H1 (cell line): ENCODE measurements at regions not wholly inside any gene's neighbourhood (a gene's known extent, or its start where the extent isn't known, plus 50 kb on each side); places are given as distances from the start of the nearest gene placed in this dataset.

Experiments used
- CTCF ChIA-PET: fragments of 300-600 bp; sonication (Branson Sonifier 250); formaldehyde crosslinking; loops from one replicate; lab custom pipeline; 2021; ENCODE audit not compliant: partially characterized antibody; lab: Charles Lee
- POLR2A ChIA-PET: fragments of 300-600 bp; sonication (Branson Sonifier 250); formaldehyde crosslinking; loops from one replicate; lab custom pipeline; 2021; ENCODE audit warnings: inconsistent platforms; ENCODE audit not compliant: partially characterized antibody; lab: Charles Lee
- DNase-seq, 2 experiments: peaks; one replicate each; pipeline versions ENCODE4 v3.0.0 to v3.0.0-alpha.2; 2010 to 2022; ENCODE audit warnings: low spot score in 2 of 2, low read depth in 1 of 2, mixed read lengths in 1 of 2
- FAIRE-seq: peaks from 2 replicates; lab custom pipeline; 2011; peaks lifted over from hg19 to GRCh38; lab: Jason Lieb, UNC
- H2AFZ ChIP-seq: 2 replicates; pipeline ENCODE4 v1.8.1; 2012; ENCODE audit warnings: low read length, inconsistent platforms
- H2AK5ac ChIP-seq: 2 replicates; pipeline ENCODE4 v1.6.1; 2013; ENCODE audit warnings: low read depth, low read length
- H2BK120ac ChIP-seq: replicated peaks from 2 replicates; pipeline ENCODE3; 2013; ENCODE audit warnings: low read depth, low read length, inconsistent platforms
- H2BK12ac ChIP-seq: 2 replicates; pipeline ENCODE4 v1.6.1; 2013; ENCODE audit warnings: low read depth, low read length
- H2BK15ac ChIP-seq: 2 replicates; pipeline ENCODE4 v1.6.1; 2013; ENCODE audit warnings: low read length
- H2BK20ac ChIP-seq: 2 replicates; pipeline ENCODE4 v1.6.1; 2013; ENCODE audit warnings: low read length
- H2BK5ac ChIP-seq: 2 replicates; pipeline ENCODE4 v1.6.1; 2013; ENCODE audit warnings: low read depth, low read length
- H3K14ac ChIP-seq: 2 replicates; pipeline ENCODE4 v1.6.1; 2013; ENCODE audit warnings: inconsistent platforms; ENCODE audit not compliant: insufficient read length
- H3K18ac ChIP-seq: 2 replicates; pipeline ENCODE4 v1.6.1; 2013; ENCODE audit warnings: low read length; ENCODE audit errors: extremely low read depth
- H3K23ac ChIP-seq: 2 replicates; pipeline ENCODE4 v1.6.1; 2013; ENCODE audit warnings: inconsistent platforms; ENCODE audit not compliant: insufficient read length
- H3K23me2 ChIP-seq: 2 replicates; pipeline ENCODE4 v1.6.1; 2013; ENCODE audit warnings: low read depth, low read length
- H3K27ac ChIP-seq: 2 replicates; pipeline ENCODE4 v1.6.1; 2011; ENCODE audit warnings: low read depth, low read length, inconsistent platforms
- H3K27me3 ChIP-seq, 4 experiments: replicated peaks in 1 of 4; 1 replicate in 1 of 4; 2 replicates in 3 of 4; pipeline versions ENCODE4 v1.6.1 to v1.8.1; 2011 to 2013; ENCODE audit warnings: low read length in 3 of 4, mild to moderate bottlenecking in 3 of 4, inconsistent platforms in 2 of 4, mixed read lengths in 2 of 4, moderate library complexity in 1 of 4; ENCODE audit not compliant: control insufficient read depth in 3 of 4, insufficient read depth in 3 of 4; ENCODE audit errors: extremely low read depth in 1 of 4
- H3K36me3 ChIP-seq, 4 experiments: 2 replicates each; pipeline versions ENCODE4 v1.6.1 to v1.8.1; 2011 to 2013; ENCODE audit warnings: mild to moderate bottlenecking in 4 of 4, low read length in 3 of 4, moderate library complexity in 2 of 4, control low read depth in 1 of 4, inconsistent platforms in 1 of 4; ENCODE audit not compliant: insufficient read depth in 4 of 4, control insufficient read depth in 2 of 4
- H3K4ac ChIP-seq: replicated peaks from 2 replicates; pipeline ENCODE3; 2013; ENCODE audit warnings: low read length, low read depth, mixed read lengths, inconsistent platforms; ENCODE audit not compliant: insufficient read length
- H3K4me1 ChIP-seq, 4 experiments: replicated peaks in 1 of 4; 1 replicate in 1 of 4; 2 replicates in 3 of 4; pipeline versions ENCODE4 v1.6.1 to v1.8.1; 2011 to 2013; ENCODE audit warnings: low read length in 3 of 4, inconsistent platforms in 2 of 4, mixed read lengths in 1 of 4; ENCODE audit not compliant: insufficient read depth in 4 of 4, control insufficient read depth in 3 of 4
- H3K4me2 ChIP-seq, 2 experiments: 2 replicates each; pipeline versions ENCODE4 v1.6.1 to v1.8.1; 2011 to 2013; ENCODE audit warnings: low read depth in 2 of 2, low read length in 2 of 2, control low read depth in 1 of 2, inconsistent platforms in 1 of 2, mild to moderate bottlenecking in 1 of 2; ENCODE audit not compliant: insufficient read depth in 1 of 2
- H3K4me3 ChIP-seq, 4 experiments: fragments of 200-600, 300-600 bp in 1 of 4; sonication (generic), shearing (Covaris generic), sonication (Bioruptor Twin) in 1 of 4; 2 replicates each; pipeline versions ENCODE4 v1.5.1 to v1.8.1; 2011 to 2016; ENCODE audit warnings: low read length in 4 of 4, low read depth in 3 of 4, control low read depth in 2 of 4, inconsistent platforms in 2 of 4, mild to moderate bottlenecking in 2 of 4, mixed read lengths in 1 of 4, moderate library complexity in 1 of 4; ENCODE audit not compliant: insufficient read depth in 2 of 4; ENCODE audit errors: extremely low read depth in 1 of 4
- H3K56ac ChIP-seq: replicated peaks from 2 replicates; pipeline ENCODE3; 2013; ENCODE audit warnings: low read depth, mild to moderate bottlenecking, mixed read lengths, low read length, inconsistent platforms; ENCODE audit not compliant: insufficient read length
- H3K79me1 ChIP-seq: 2 replicates; pipeline ENCODE4 v1.6.1; 2013; ENCODE audit warnings: low read depth, low read length, control low read depth
- H3K79me2 ChIP-seq, 2 experiments: 2 replicates each; pipeline versions ENCODE4 v1.6.1 to v1.8.1; 2012 to 2013; ENCODE audit warnings: low read length in 2 of 2, mild to moderate bottlenecking in 2 of 2, inconsistent platforms in 1 of 2; ENCODE audit not compliant: insufficient read depth in 2 of 2, control insufficient read depth in 1 of 2
- H3K9ac ChIP-seq, 4 experiments: replicated peaks in 1 of 4; 1 replicate in 1 of 4; 2 replicates in 3 of 4; pipeline versions ENCODE4 v1.6.1 to v1.8.1; 2011 to 2013; ENCODE audit warnings: low read depth in 3 of 4, low read length in 3 of 4, control low read depth in 2 of 4, mild to moderate bottlenecking in 2 of 4, moderate library complexity in 2 of 4, inconsistent platforms in 1 of 4; ENCODE audit errors: extremely low read depth in 1 of 4
- H3K9me3 ChIP-seq, 2 experiments: 2 replicates each; pipeline versions ENCODE4 v1.6.1 to v1.8.1; 2012 to 2013; ENCODE audit warnings: mild to moderate bottlenecking in 2 of 2, moderate library complexity in 2 of 2, control low read depth in 1 of 2, inconsistent platforms in 1 of 2, low read depth in 1 of 2, low read length in 1 of 2, mixed read lengths in 1 of 2; ENCODE audit not compliant: insufficient read depth in 2 of 2
- H4K20me1 ChIP-seq, 2 experiments: replicated peaks in 1 of 2; 2 replicates each; pipeline versions ENCODE3 to v1.8.1; 2011 to 2013; ENCODE audit warnings: inconsistent platforms in 2 of 2, low read length in 2 of 2, mild to moderate bottlenecking in 1 of 2; ENCODE audit not compliant: insufficient read depth in 2 of 2, control insufficient read depth in 1 of 2
- H4K5ac ChIP-seq: 2 replicates; pipeline ENCODE4 v1.6.1; 2013; ENCODE audit warnings: low read length, low read depth, mixed read lengths, inconsistent platforms; ENCODE audit not compliant: insufficient read length
- H4K8ac ChIP-seq: 2 replicates; pipeline ENCODE4 v1.8.0; 2013; ENCODE audit warnings: mild to moderate bottlenecking, moderate library complexity, low read length, inconsistent platforms; ENCODE audit not compliant: insufficient read depth; ENCODE audit errors: extremely low read depth
- H4K91ac ChIP-seq: replicated peaks from 2 replicates; pipeline ENCODE3; 2013; ENCODE audit warnings: low read length, mixed read lengths, inconsistent platforms; ENCODE audit not compliant: insufficient read length
- EGR1 ChIP-seq: IDR thresholded peaks from 2 replicates; pipeline ENCODE4 v1.6.1; 2011; ENCODE audit warnings: low read depth, low read length, borderline replicate concordance
- FOSL1 ChIP-seq: IDR thresholded peaks from 2 replicates; pipeline ENCODE4 v1.6.1; 2011; ENCODE audit warnings: mild to moderate bottlenecking, low read depth, low read length, moderate library complexity; ENCODE audit not compliant: insufficient read depth
- GTF2F1 ChIP-seq: IDR thresholded peaks from 2 replicates; pipeline ENCODE4 v1.6.1; 2012; ENCODE audit warnings: low read depth, low read length, improper control_type of control experiment, borderline replicate concordance
- MAFK ChIP-seq: IDR thresholded peaks from 2 replicates; pipeline ENCODE4 v1.6.1; 2012; ENCODE audit warnings: low read depth, mild to moderate bottlenecking, improper control_type of control experiment, low read length
- SAP30 ChIP-seq: fragments of 300-600 bp; sonication (generic); IDR thresholded peaks from 2 replicates; pipeline ENCODE4 v1.7.1; 2012; ENCODE audit warnings: low read length, moderate library complexity, mild to moderate bottlenecking, inconsistent platforms; ENCODE audit not compliant: insufficient read depth, insufficient replicate concordance
- SRF ChIP-seq: IDR thresholded peaks from 2 replicates; pipeline ENCODE4 v1.6.1; 2011; ENCODE audit warnings: mild to moderate bottlenecking, low read depth, low read length, moderate library complexity
- SUZ12 ChIP-seq: fragments of 200-600 bp; sonication (generic); IDR thresholded peaks from 2 replicates; pipeline ENCODE4 v1.6.1; 2012; ENCODE audit warnings: mild to moderate bottlenecking, inconsistent platforms, low read length, moderate library complexity, mixed read lengths
- TAF1 ChIP-seq: IDR thresholded peaks from 2 replicates; pipeline ENCODE4 v1.6.1; 2011; ENCODE audit warnings: mild to moderate bottlenecking, low read depth, low read length
- TBP ChIP-seq: IDR thresholded peaks from 2 replicates; pipeline ENCODE4 v1.6.1; 2011; ENCODE audit warnings: low read depth, low read length, improper control_type of control experiment
- WGBS, 2 experiments: shearing (Covaris generic) in 1 of 2; methylation state at CpG; one replicate each; pipeline versions ENCODE4 v1.1.6 to v1.1.7; 2013 to 2015; ENCODE audit warnings: low lambda C conversion rate in 2 of 2, mixed read lengths in 2 of 2, inconsistent platforms in 1 of 2, low coverage in 1 of 2, missing lambda C conversion rate in 1 of 2; ENCODE audit not compliant: insufficient replicate concordance in 2 of 2, insufficient coverage in 1 of 2, insufficient read length in 1 of 2; ENCODE audit errors: extremely low coverage in 1 of 2, missing lambda C conversion rate in 1 of 2; 5-methylcytosine and 5-hydroxymethylcytosine counted together
- TF ChIP-seq, protein P1 (sequence below): IDR thresholded peaks from 2 replicates; pipeline ENCODE4 v1.6.1; 2011; ENCODE audit warnings: low read length, improper control_type of control experiment

DNA sequence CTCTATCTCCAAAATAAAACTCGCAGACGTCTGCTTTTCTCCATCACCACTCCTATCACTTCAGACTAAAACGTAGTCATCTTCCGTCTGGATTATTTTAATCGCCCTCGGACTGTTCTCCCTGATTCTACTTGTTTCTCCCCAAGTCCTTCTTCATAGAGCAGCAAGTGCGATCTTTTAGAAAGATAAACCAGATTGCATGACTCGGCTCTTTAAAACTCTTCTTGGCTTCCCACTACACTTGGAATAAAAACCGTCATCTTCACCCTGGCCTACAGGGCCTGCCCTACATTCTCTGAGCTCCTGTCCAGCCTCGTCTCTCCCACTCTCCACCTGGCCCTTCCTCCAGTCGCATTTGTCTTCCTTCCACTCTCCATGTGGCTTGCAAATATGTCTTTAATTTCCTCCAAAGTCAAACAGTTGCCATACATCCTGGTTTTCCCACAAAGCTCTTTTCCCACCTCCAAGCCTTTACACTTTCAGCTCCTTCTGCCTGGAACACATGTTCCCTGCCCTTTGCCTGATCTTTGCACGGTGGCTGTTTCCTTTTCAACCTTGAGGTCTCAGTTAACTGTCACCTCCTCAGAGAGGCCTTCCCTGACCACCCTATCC is 70.5 kb upstream of the DHX40 start:
- H3K4ac ChIP-seq, result no peak overlapping the region
- no peak overlapping the region for H3K56ac ChIP-seq
- no peak overlapping the region for H3K14ac ChIP-seq
- H2AK5ac ChIP-seq, result no peak overlapping the region
- no peaks in the 10 kb centered on the region for H3K79me2 ChIP-seq
- H3K18ac ChIP-seq, result no peak overlapping the region
- H4K8ac ChIP-seq, result no peak overlapping the region; the same call in 1 of the 2 replicates
- TF ChIP-seq SRF (no peak), EGR1 (no peak), FOSL1 (no peak), TBP (no peak), GTF2F1 (no peak), SAP30 (no peak), SUZ12 (no peak), TAF1 (no peak), MAFK (no peak)
- TF ChIP-seq, protein P1, sequence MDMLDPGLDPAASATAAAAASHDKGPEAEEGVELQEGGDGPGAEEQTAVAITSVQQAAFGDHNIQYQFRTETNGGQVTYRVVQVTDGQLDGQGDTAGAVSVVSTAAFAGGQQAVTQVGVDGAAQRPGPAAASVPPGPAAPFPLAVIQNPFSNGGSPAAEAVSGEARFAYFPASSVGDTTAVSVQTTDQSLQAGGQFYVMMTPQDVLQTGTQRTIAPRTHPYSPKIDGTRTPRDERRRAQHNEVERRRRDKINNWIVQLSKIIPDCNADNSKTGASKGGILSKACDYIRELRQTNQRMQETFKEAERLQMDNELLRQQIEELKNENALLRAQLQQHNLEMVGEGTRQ, result no peak
- ChIA-PET CTCF (interaction anchor here (0.5 to 0.8 kb wide), 2 partner anchors 11 to 395 kb away, joined by 3 read pairs; no protein-coding TSS in a partner anchor), POLR2A (no interaction called here)
- no peak overlapping the region for H3K27ac ChIP-seq
- no peak overlapping the region for H2BK15ac ChIP-seq
- no peak overlapping the region for H2BK20ac ChIP-seq
- FAIRE-seq (no peak), DNase-seq (no peak)
- no peaks in the 10 kb centered on the region for H3K4me1 ChIP-seq
- peaks cover 0 to 5% of the 10 kb centered on the region in 2 experiments; a peak in 1 of 4 replicates for H3K9me3 ChIP-seq
- no peak overlapping the region for H3K9ac ChIP-seq
- 87% methylated on average over 12 of the region's 12 CpGs; no CpG with 5 or more reads in 1 of the 2 experiments for WGBS, 2 experiments
- H4K5ac ChIP-seq, result no peak overlapping the region
- H2BK120ac ChIP-seq, result no peak overlapping the region
- no peaks in the 10 kb centered on the region for H3K23me2 ChIP-seq
- no peak overlapping the region for H2BK12ac ChIP-seq
- H3K27me3 ChIP-seq, result no peaks in the 10 kb centered on the region
- no peak overlapping the region for H4K91ac ChIP-seq
- H3K4me3 ChIP-seq, result no peak overlapping the region
- H3K79me1 ChIP-seq, result no peaks in the 10 kb centered on the region
- no peaks in the 10 kb centered on the region for H4K20me1 ChIP-seq
- no peak overlapping the region for H3K4me2 ChIP-seq
- no peaks in the 10 kb centered on the region for H3K36me3 ChIP-seq
- no peak overlapping the region for H2BK5ac ChIP-seq
- H2AFZ ChIP-seq, result no peak overlapping the region
- no peak overlapping the region for H3K23ac ChIP-seq
